Iris pigment epithelial cell (primary cell): ENCODE measurements at regions not wholly inside any gene's neighbourhood (a gene's known extent, or its start where the extent isn't known, plus 50 kb on each side); places are given as distances from the start of the nearest gene placed in this dataset.

Source experiments
- DNase-seq: peaks from one replicate; pipeline ENCODE4 v3.0.0-alpha.2; 2011; ENCODE audit warnings: low read depth

DNA sequence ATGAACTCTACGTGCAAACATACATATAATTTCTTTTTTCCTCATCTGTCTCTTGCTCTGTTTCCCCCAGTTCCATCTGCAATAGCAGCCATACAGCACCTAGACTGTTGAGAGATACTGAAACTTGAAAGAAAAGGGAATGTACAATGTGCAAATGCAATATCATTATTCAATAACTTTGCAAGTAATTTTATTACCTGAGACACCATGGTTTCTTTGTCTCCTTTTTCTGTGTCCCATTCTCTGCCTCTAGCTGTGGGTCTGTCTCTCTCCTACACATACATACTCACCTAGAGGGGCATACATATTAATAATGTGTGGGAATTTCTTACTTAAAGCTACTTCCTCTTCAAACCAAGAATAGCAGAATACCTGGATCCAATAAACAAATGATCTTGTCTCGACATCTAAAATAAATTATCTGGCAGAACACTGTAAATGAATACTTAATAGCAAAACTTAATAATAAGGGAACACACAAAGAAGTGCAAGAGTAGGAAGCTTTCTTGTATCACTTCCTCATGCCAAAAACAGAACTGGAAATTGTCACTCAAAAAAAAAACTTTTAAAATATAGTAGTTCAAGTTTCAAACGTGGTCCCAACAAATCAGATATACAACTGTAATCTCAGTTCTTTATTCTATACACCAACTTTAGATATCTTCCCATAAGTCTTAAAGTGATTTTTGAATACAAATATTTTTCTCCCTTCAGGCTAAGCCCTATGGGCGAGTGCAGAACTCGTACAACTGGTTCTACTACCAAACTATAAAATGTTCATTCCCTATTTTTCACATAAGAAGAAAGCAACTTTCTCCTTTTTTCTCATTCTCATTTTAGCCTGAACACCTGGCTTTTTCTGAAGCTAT lies 194.6 kb downstream of the NRIP1 start:
- no peak for DNase-seq

- no peak for DNase-seq
Measured at GRCh38 chr21:14866859-14867765, 197.7 kb downstream of the NRIP1 start.

DNA sequence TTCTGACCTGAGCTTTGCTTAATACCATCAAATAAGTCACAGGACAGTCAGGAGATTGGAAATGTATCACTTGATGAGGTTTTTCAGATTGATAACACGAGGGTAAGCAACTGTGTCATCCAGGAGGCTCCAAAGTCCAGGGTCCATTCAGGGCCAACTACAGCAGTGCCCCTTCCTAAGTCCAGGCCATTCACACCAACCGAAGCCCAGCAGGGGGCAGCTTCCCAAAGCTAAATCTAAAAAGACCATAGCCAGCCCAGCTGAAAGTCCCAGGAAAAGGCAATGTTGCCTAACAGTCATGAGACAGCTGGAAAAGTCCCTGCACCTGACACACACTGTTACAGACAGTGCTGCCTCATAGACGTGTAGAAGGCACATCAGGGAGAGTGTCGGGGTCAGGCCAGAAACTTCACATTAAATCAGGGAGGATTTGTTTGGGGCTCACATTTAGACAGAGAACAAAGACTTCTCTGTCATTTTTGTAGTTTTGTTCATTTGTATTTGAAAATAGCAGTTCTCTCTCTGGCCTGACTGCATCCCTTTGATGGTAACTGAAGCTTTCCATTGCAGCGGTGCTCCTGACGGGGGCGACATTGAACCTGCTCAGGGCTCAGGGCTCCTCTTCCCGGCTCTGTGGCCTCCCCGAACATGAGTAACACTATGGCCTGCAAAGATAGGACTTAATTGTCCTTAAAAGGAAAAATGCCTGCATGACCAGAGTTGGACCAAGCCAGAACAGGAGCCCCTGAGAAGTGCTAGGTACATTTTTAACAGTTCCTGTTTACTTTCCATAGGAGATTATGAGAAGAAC lies 200.4 kb downstream of the NRIP1 start:
- peak; percentile 89 for DNase-seq

DNA sequence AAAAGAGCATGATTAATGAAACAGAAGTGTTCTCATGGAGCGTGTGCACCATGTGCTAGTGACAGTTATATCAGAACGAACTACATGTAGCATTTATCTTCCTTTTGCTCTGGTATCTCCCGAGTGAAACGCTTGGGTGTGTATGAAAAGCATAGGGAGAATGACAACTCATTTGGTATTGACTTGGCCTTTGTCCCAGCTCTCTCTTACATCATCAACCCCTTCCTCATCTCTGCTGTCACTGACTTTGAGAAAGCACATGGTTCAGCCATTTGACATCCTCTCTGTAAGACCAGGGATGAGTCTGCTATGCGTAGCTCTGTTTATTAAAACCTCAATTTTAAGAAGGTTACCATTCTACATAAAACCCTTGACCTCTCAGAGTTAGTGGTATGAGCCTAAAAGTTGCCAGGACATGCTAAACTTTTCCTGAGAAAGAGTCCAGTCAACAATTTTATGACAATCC lies 201.0 kb downstream of the NRIP1 start:
- DNase-seq: peak; percentile 72

DNA sequence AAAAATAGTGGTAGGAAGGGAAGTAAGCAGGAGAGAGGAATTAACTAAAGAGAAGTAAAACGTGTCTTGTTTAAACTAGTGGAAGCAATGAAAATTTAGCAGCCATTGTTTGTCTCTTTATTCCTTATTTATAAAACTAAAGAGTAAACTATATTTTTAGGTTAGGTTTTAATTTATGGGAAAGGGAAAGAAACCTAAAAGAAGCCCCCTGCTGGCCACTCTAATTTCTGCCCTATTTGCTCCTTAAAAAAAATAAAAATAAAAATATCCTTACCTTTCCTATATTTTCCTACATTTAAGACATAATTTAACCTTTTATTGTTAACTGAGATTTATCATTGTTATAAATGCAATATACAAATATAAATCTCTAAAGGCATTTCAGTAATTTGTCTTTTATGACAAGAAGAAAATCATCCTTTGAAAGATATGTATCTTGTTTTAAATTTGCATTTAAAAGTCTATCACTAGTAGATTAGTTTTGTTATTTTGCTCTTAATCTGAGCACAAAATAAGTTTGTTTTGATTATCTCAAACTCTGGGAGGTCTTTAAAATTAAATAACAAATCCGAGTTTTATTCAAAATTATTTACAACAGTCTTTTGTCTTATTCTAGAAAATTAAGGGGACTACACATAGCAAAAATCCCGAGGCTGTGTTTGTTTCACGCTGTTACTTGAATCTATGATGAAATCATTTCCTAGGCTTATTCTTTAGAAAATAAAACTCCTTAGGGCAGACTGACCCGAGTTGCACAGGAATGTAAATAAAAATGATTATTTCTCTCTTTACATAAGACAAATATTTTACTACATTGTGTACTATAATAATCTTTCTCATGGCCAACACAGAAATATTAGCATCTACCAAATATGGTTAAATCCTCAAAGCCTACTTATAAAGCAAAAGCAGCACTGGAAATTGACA lies 201.7 kb downstream of the NRIP1 start:
- DNase-seq: peak; percentile 62

- DNase-seq: no peak
Measured at GRCh38 chr21:14858311-14858710, 206.5 kb downstream of the NRIP1 start.

DNA sequence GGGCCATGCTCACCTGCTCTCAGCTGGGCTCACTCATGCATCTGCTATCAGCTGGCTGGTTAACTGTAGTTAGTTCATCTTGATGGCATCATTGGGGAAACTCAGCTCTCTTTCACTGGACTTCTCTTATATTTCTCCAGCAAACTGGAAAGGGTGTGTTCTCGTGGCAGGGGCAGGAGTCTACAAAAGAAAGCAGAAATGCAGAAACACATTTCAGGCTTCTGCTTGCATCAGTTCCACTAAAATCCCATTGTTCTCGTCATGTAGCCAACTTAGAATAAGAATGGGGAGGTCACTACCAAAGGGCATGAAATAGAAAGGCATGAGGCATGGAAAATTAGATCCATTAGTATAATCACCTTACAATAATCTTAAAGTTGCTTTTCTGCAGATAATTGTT lies 207.3 kb downstream of the NRIP1 start:
- DNase-seq: no peak

DNA sequence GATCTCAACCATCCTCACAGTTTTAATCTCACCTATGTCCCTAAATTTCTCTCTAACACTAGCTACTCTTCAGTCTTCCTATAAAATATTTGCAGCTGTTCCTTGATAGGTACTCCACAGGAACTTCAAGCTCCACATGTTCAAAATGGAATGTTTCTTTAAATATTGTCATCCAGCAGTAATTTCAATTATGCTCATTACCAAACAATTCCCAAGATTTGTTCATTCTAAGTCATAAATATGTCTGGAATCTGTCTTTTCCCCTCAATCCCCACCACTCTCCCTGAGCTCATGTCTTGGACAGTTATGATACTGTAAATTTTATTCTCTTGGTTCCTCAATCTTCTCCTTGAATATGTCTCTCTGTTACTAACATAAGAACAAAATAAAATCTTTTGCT lies 214.4 kb downstream of the NRIP1 start:
- DNase-seq: peak; percentile 47

GRCh38 chr21:14846621-14847020 lies 218.2 kb downstream of the NRIP1 start:
- DNase-seq: no peak

- peak; percentile 30 for DNase-seq
Measured at GRCh38 chr21:14844001-14844400, 220.8 kb downstream of the NRIP1 start.

GRCh38 chr21:14842601-14843000 lies 222.2 kb downstream of the NRIP1 start:
- DNase-seq: no peak

- no peak for DNase-seq
Measured at GRCh38 chr21:14841511-14842472, 223.0 kb downstream of the NRIP1 start.

DNA sequence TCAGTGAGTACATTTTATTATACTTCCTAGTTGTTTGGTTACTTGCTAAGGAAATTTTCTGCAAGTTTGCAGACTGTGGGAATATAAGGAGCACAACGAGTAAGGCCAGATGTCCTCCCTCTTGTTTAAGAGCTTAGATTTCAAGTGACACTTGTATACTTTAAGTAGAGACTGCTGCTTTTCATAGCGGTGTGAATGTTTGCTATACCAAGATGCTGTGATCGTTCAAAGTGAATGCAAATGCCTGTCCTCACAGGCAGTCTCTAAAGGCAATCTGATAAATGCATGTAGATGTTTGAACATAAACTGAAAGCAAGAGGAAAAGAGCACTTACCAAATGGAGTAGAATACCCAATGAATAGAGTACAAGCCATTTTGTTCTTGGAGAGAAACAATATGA lies 226.4 kb downstream of the NRIP1 start:
- DNase-seq: no peak

- DNase-seq: peak; percentile 60
Measured at GRCh38 chr21:14836950-14837349, 227.8 kb downstream of the NRIP1 start.

- no peak for DNase-seq
Measured at GRCh38 chr21:14833666-14834351, 231.0 kb downstream of the NRIP1 start.

DNA sequence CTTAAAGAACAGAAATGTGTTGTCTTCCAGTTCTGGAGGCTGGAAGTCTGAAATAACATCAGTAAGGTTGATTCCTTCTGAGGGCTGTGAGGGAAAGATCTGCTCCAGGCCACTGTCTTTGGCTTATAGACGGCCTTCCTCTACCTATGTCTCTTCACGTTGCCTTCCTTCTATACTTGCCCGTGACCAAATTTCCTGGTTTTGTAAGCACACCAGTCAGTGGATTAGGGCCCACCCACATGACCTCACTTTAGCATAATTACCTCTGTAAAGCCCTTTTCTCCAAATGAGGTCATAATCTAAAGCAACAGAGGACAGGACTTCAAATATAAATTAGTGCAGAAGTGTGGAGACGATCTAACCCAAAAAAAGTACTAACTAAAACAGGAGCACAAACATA lies 231.6 kb downstream of the NRIP1 start:
- no peak for DNase-seq

GRCh38 chr21:14830307-14830706 lies 234.5 kb downstream of the NRIP1 start:
- no peak for DNase-seq

- DNase-seq: no peak
Measured at GRCh38 chr21:14829685-14830084, 235.1 kb downstream of the NRIP1 start.

DNA sequence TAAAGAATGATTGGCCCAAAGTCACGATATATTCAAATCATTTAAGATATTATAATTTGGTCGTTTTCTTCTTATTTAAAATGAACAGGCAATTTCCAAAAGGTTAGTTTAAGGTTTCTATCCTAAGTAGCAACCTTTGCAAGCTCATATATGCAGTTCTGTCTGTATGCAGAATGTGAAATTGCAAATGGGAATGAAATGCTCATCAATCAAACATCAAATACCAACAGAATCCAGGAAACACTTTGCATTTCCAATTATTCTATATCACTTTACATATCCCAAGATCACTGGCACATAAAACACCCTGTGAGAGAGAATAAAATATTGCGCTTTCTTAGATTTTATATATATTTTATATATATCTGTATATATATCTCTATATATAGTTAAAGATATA lies 237.3 kb downstream of the NRIP1 start:
- no peak for DNase-seq
